OCI-LY1 (cell line): ENCODE measurements at regions not wholly inside any gene's neighbourhood (a gene's known extent, or its start where the extent isn't known, plus 50 kb on each side); places are given as distances from the start of the nearest gene placed in this dataset.

Experiments used
- CTCF ChIP-seq: fragments of 200-600 bp; sonication (generic), shearing (Covaris generic); IDR thresholded peaks from 2 replicates; pipeline ENCODE4 v1.5.1; 2017; ENCODE audit warnings: mild to moderate bottlenecking, antibody characterized with exemption, low read length, moderate library complexity, mixed read lengths
- EZH2 ChIP-seq: fragments of 200-600 bp; sonication (generic), shearing (Covaris generic); IDR thresholded peaks from 2 replicates; pipeline ENCODE4 v1.8.0; 2017; ENCODE audit warnings: borderline replicate concordance, mixed run types, mild to moderate bottlenecking, antibody characterized with exemption, low read length, moderate library complexity, mixed read lengths

GRCh38 chr22:25397616-25398015 lies 166.9 kb upstream of the GRK3 start:
- TF ChIP-seq CTCF (no peak), EZH2 (no peak)
